ENCODE measurements at regions not wholly inside any gene's neighbourhood (a gene's known extent, or its start where the extent isn't known, plus 50 kb on each side); places are given as distances from the start of the nearest gene placed in this dataset.

DNA sequence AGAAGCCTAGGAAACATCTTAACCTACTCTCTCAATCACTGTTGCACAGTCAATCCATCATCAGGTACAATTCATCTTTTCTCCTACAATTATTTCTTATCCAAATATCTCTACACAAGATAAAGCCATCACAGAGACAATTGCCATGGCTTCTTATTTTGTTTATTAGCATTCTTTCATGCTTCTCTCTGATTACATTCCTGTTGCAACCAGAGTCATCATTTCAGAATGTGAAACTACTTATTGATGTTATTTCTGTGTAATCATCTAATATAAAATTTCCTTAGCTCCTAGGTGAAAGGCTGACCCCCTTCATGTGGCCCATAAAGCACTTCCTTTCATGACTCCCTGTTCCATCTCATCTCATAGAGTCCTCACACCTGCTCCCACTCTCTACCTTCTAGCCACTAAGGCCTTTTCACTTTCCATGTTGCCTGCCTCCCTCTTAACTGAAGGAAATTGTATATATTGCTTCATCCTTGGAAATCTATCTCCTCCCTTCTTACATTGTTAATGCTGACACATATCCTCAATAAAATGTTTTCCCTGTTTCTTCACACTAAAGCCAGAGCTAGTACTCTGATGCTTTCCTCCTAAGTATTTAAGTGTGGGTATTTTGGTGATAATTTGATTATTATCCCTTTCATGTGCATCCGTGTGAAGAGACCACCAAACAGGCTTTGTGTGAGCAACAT lies 829.9 kb downstream of the FAT4 start:
- H3K4me3 ChIP-seq (ENCODE audit: low read depth in 1 of 3, low read length in 3 of 3): no peak overlapping the region
- WGBS: 83% methylated on average over 1 of the region's 1 CpG
- TF ChIP-seq HNF4A (conservative IDR thresholded peaks at IDR 0.05) (no peak), RAD21 (IDR thresholded peaks at IDR 0.05) (no peak), ZBTB33 (IDR thresholded peaks at IDR 0.05) (no peak), MAX (IDR thresholded peaks at IDR 0.05) (no peak), RXRA (IDR thresholded peaks at IDR 0.05) (no peak), YY1 (IDR thresholded peaks at IDR 0.05) (no peak)
- no peak overlapping the region for H3K9ac ChIP-seq (ENCODE audit: low read depth in 1 of 2, low read length in 2 of 2)
- DNase-seq (ENCODE audit: low spot score): no peak
- no peak overlapping the region for H3K27ac ChIP-seq (ENCODE audit: low read depth in 1 of 2, low read length in 2 of 2)
- H3K36me3 ChIP-seq (ENCODE audit: control insufficient read depth in 4 of 4, insufficient read depth in 3 of 4, low read depth in 1 of 4, low read length in 3 of 4): no peaks in the 10 kb centered on the region
- H3K9me3 ChIP-seq (ENCODE audit: control insufficient read depth in 4 of 4, low read length in 3 of 4): no peaks in the 10 kb centered on the region
- H3K27me3 ChIP-seq (ENCODE audit: control insufficient read depth in 4 of 4, insufficient read depth in 4 of 4, low read length in 3 of 4): no peaks in the 10 kb centered on the region
- H3K4me1 ChIP-seq (ENCODE audit: control insufficient read depth in 4 of 4, insufficient read depth in 4 of 4, low read length in 3 of 4): no peaks in the 10 kb centered on the region

DNA sequence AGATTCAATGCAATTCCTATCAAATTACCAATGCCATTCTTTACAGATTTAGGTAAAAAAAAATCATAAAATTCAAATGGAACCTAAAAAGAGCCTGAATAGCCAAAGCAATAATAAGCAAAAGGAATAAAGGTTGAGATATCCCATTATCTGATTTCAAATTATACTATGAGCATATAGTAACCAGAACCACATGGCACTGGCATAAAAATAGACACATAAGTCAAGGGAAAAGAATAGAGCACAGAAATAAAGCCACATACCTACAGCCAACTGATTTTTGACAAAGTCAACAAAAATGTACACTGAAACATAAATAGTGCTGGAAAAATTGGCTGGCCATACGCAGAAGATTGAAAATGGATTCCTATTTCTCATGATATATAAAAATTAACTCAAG lies 853.7 kb downstream of the FAT4 start:
- Histone ChIP-seq H3K4me1 (ENCODE audit: control insufficient read depth in 4 of 4, insufficient read depth in 4 of 4, low read length in 3 of 4) (no peaks in the 10 kb centered on the region), H3K36me3 (ENCODE audit: control insufficient read depth in 4 of 4, insufficient read depth in 3 of 4, low read depth in 1 of 4, low read length in 3 of 4) (no peaks in the 10 kb centered on the region), H3K4me3 (ENCODE audit: low read depth in 1 of 3, low read length in 3 of 3) (no peak overlapping the region), H3K9ac (ENCODE audit: low read depth in 1 of 2, low read length in 2 of 2) (no peak overlapping the region), H3K27ac (ENCODE audit: low read depth in 1 of 2, low read length in 2 of 2) (no peak overlapping the region), H3K27me3 (ENCODE audit: control insufficient read depth in 4 of 4, insufficient read depth in 4 of 4, low read length in 3 of 4) (no peaks in the 10 kb centered on the region), H3K9me3 (ENCODE audit: control insufficient read depth in 4 of 4, low read length in 3 of 4) (peaks cover 0 to 4% (median 0%) of the 10 kb centered on the region in 4 donors)
- DNase-seq (ENCODE audit: low spot score): no peak
- TF ChIP-seq TAF1 (conservative IDR thresholded peaks at IDR 0.05) (no peak), ZBTB33 (IDR thresholded peaks at IDR 0.05) (no peak), CTCF (IDR thresholded peaks at IDR 0.05; ENCODE audit: low read depth, low read length, missing input control) (no peak), JUND (IDR thresholded peaks at IDR 0.05) (no peak), NR2F2 (IDR thresholded peaks at IDR 0.05) (no peak), HNF4G (IDR thresholded peaks at IDR 0.05) (no peak), RXRA (IDR thresholded peaks at IDR 0.05) (no peak)
- TF ChIP-seq, protein P1, sequence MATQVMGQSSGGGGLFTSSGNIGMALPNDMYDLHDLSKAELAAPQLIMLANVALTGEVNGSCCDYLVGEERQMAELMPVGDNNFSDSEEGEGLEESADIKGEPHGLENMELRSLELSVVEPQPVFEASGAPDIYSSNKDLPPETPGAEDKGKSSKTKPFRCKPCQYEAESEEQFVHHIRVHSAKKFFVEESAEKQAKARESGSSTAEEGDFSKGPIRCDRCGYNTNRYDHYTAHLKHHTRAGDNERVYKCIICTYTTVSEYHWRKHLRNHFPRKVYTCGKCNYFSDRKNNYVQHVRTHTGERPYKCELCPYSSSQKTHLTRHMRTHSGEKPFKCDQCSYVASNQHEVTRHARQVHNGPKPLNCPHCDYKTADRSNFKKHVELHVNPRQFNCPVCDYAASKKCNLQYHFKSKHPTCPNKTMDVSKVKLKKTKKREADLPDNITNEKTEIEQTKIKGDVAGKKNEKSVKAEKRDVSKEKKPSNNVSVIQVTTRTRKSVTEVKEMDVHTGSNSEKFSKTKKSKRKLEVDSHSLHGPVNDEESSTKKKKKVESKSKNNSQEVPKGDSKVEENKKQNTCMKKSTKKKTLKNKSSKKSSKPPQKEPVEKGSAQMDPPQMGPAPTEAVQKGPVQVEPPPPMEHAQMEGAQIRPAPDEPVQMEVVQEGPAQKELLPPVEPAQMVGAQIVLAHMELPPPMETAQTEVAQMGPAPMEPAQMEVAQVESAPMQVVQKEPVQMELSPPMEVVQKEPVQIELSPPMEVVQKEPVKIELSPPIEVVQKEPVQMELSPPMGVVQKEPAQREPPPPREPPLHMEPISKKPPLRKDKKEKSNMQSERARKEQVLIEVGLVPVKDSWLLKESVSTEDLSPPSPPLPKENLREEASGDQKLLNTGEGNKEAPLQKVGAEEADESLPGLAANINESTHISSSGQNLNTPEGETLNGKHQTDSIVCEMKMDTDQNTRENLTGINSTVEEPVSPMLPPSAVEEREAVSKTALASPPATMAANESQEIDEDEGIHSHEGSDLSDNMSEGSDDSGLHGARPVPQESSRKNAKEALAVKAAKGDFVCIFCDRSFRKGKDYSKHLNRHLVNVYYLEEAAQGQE (IDR thresholded peaks at IDR 0.05): no peak
- 14% methylated on average over 1 of the region's 1 CpG for WGBS
